ENCODE measurements at regions not wholly inside any gene's neighbourhood (a gene's known extent, or its start where the extent isn't known, plus 50 kb on each side); places are given as distances from the start of the nearest gene placed in this dataset.
"Not testable (repeated sequence)": the region's sequence is repeated elsewhere in the genome, so short reads cannot be mapped to it uniquely, and the experiment has no call there.

- TF ChIP-seq CTCF (IDR thresholded peaks at IDR 0.05; ENCODE audit: low read length); EZH2 (IDR thresholded peaks at IDR 0.05; ENCODE audit: borderline replicate concordance, low read length): not testable (repeated sequence)
These were observed 145.3 kb upstream of the PABPC3 start for GRCh38 chr13:24950611-24951010.
